WTC11 (cell line): ENCODE measurements at regions not wholly inside any gene's neighbourhood (a gene's known extent, or its start where the extent isn't known, plus 50 kb on each side); places are given as distances from the start of the nearest gene placed in this dataset.

Experiments
- JUN ChIP-seq: sonication (generic); formaldehyde crosslinking; IDR thresholded peaks from 2 replicates; pipeline ENCODE4 v1.8.0; 2023; ENCODE audit warnings: mild to moderate bottlenecking, missing genetic modification reagents
- MAX ChIP-seq: sonication (generic); formaldehyde crosslinking; IDR thresholded peaks from 2 replicates; pipeline ENCODE4 v1.8.0; 2022; ENCODE audit warnings: mild to moderate bottlenecking, missing genetic modification reagents
- NR3C1 ChIP-seq: sonication (generic); formaldehyde crosslinking; conservative IDR thresholded peaks from 2 replicates; pipeline ENCODE4 v1.8.1; 2023; ENCODE audit warnings: low read depth, mild to moderate bottlenecking, missing genetic modification reagents
- TEAD1 ChIP-seq: sonication (generic); formaldehyde crosslinking; IDR thresholded peaks from 2 replicates; pipeline ENCODE4 v1.8.0; 2022; ENCODE audit warnings: mild to moderate bottlenecking, missing genetic modification reagents
- TEAD4 ChIP-seq: sonication (generic); formaldehyde crosslinking; IDR thresholded peaks from 2 replicates; pipeline ENCODE4 v1.8.0; 2022; ENCODE audit warnings: mild to moderate bottlenecking, missing genetic modification reagents
- TP53 ChIP-seq: sonication (generic); formaldehyde crosslinking; IDR thresholded peaks from 2 replicates; pipeline ENCODE4 v1.8.1; 2023; ENCODE audit warnings: mild to moderate bottlenecking, missing genetic modification reagents
- USF1 ChIP-seq: sonication (generic); formaldehyde crosslinking; IDR thresholded peaks from 2 replicates; pipeline ENCODE4 v1.8.0; 2022; ENCODE audit warnings: mild to moderate bottlenecking, missing genetic modification reagents

DNA sequence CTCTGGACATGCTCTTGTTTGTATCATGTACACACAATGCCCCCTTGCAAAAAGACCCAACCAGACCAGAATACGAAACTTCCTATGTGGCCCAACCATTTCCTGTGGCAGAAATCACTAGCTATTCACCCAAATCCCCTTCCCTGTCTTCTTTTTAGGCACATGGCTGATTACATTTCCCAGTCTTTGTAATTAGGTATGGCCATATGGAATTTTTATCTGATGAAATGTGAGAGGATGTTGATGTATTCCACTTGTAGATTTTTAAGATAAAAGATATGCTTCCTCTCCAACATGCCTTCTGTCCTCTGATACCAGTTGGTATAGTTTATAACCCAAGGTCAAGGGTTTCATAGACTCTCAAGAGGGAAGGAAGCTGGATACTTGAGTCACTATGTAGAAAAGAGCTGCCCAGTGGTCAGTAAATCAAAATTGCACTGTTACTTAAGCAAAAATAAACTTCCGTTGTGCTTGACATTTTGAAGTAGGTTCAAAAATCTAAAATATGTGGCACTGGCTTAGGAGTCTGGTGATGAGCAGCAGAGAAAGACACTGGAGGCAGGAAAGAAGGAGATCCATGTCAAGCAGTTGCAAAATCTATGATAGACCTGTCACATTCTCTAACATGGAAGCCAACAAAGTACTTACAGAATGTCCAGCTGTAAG, 297.4 kb downstream of the SMAD2 start:
- TF ChIP-seq TEAD1: no peak
- TF ChIP-seq TEAD4 (CRISPR knock-in tag): no peak
- no peak for TF ChIP-seq NR3C1 (CRISPR knock-in tag)
- TF ChIP-seq MAX (CRISPR knock-in tag): no peak
- no peak for TF ChIP-seq USF1
- TF ChIP-seq TP53: no peak
- TF ChIP-seq JUN (CRISPR knock-in tag): no peak
